ENCODE measurements at regions not wholly inside any gene's neighbourhood (a gene's known extent, or its start where the extent isn't known, plus 50 kb on each side); places are given as distances from the start of the nearest gene placed in this dataset.

DNA sequence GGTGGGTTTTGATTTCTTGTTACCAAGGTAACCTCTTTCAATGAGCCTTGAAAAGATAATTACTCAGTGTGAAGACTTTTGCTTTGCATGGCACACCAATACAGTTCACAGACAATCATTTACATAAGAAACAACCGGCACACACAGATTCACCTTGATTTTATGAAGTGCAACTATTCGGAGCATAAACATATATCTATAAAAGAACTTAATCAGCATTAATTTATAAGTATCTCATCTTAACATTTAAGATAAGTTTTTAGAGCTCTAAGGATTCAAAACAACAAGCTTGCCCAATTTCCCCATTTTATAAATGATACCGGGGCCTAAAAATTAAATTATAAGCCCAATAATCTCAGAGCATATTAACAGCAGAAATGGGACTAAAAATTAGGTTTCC, 85.9 kb upstream of the PCSK2 start:
- TF ChIP-seq, protein P1, sequence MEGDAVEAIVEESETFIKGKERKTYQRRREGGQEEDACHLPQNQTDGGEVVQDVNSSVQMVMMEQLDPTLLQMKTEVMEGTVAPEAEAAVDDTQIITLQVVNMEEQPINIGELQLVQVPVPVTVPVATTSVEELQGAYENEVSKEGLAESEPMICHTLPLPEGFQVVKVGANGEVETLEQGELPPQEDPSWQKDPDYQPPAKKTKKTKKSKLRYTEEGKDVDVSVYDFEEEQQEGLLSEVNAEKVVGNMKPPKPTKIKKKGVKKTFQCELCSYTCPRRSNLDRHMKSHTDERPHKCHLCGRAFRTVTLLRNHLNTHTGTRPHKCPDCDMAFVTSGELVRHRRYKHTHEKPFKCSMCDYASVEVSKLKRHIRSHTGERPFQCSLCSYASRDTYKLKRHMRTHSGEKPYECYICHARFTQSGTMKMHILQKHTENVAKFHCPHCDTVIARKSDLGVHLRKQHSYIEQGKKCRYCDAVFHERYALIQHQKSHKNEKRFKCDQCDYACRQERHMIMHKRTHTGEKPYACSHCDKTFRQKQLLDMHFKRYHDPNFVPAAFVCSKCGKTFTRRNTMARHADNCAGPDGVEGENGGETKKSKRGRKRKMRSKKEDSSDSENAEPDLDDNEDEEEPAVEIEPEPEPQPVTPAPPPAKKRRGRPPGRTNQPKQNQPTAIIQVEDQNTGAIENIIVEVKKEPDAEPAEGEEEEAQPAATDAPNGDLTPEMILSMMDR (IDR thresholded peaks at IDR 0.05; ENCODE audit: low read depth, low read length): no peak
- in situ Hi-C loops (cut with HindIII; ENCODE audit: low sequenced_read_pairs): no loop called here
- DNase-seq (ENCODE audit: low read depth, low spot score): no peak
- H3K4me3 ChIP-seq (ENCODE audit: low read depth, low read length): no peak overlapping the region

DNA sequence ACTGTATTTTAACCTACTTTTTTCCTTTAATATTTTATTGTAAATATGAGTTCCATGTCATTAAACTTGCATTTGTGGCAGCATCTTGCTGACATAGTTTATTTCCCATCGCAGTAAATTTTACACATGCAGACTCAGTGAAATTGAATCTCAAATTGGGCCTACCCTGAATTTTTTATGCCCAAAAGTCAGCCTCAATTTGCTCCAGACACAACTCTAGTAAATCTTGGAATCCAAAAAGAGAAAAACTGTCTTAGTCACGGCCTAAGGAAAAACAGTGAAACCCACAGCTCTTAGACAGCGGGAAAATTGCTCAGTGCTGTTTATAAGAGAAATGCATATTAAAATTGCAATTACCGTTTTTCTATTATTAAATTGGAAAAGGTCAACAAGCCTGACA, 85.3 kb upstream of the PCSK2 start:
- in situ Hi-C loops (cut with HindIII; ENCODE audit: low sequenced_read_pairs): no loop called here
- TF ChIP-seq, protein P1 (IDR thresholded peaks at IDR 0.05; ENCODE audit: low read depth, low read length): no peak
- no peak overlapping the region for H3K4me3 ChIP-seq (ENCODE audit: low read depth, low read length)
- no peak for DNase-seq (ENCODE audit: low read depth, low spot score)

DNA sequence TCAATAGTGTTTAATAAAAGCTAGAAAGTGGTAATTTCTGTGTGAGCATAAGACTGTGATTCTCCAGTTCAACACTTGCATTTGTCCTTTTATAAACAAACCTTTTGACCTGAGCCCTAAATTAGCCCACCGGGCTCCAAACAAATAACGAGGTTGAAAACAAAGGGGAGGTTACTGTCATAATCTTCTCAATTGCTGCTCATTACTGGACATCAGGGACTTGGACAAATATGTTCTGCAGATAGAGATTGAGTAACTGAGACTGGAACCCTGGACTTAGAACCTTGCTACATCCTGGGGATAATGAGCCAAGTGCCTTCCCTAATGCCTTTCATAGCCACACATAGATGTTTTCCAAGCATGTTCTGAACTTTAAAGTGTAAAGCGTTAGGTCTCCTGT, 84.2 kb upstream of the PCSK2 start:
- TF ChIP-seq, protein P1 (IDR thresholded peaks at IDR 0.05; ENCODE audit: low read depth, low read length): no peak
- no peak for DNase-seq (ENCODE audit: low read depth, low spot score)
- no peak overlapping the region for H3K4me3 ChIP-seq (ENCODE audit: low read depth, low read length)
- in situ Hi-C loops (cut with HindIII; ENCODE audit: low sequenced_read_pairs): no loop called here

DNA sequence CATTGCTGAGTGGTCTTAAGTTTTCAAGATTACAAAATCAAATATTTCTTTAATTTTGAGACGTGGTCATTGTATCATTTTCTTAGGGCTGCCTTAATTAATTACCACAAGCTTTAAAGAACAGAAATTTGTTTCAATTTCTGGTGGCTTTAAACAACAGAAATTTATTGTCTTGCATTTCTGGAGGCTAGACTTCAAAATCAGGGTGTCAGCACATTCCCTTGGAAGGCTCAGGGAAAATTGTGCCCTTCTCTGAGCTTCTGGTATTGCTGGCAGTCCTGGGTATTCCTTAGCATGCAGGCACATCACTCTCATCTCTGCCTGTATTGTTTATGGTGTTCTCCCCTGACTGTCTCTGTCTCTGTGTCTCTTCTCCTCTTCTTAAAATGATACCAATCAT, 76.0 kb upstream of the PCSK2 start:
- TF ChIP-seq, protein P1 (IDR thresholded peaks at IDR 0.05; ENCODE audit: low read depth, low read length): no peak

DNA sequence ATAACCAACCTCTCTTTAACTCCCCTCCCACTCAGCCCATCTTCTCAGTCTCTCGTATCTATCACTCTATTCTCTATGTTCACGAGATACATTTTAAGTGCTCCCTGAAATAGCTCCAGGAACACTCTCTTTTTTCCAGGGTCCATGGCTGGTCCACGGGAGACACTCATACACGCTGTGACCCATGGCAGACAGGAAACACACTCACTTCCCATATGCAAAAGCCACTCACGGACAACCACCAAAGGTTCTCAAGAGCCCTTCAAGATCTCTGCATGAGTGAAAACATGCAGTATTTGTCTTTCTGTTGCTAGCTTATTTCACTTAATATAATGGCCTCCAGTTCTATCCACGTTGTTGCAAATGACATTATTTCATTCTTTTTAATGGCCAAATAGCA, 71.4 kb upstream of the PCSK2 start:
- H3K4me3 ChIP-seq (ENCODE audit: low read depth, low read length): no peak overlapping the region
- no peak for DNase-seq (ENCODE audit: low read depth, low spot score)
- in situ Hi-C loops (cut with HindIII; ENCODE audit: low sequenced_read_pairs): no loop called here
- TF ChIP-seq, protein P1 (IDR thresholded peaks at IDR 0.05; ENCODE audit: low read depth, low read length): no peak

More for the DNA sequence above, 76.0 kb upstream of the PCSK2 start:
- in situ Hi-C loops (cut with HindIII; ENCODE audit: low sequenced_read_pairs): no loop called here
- no peak for DNase-seq (ENCODE audit: low read depth, low spot score)
- H3K4me3 ChIP-seq (ENCODE audit: low read depth, low read length): no peak overlapping the region

DNA sequence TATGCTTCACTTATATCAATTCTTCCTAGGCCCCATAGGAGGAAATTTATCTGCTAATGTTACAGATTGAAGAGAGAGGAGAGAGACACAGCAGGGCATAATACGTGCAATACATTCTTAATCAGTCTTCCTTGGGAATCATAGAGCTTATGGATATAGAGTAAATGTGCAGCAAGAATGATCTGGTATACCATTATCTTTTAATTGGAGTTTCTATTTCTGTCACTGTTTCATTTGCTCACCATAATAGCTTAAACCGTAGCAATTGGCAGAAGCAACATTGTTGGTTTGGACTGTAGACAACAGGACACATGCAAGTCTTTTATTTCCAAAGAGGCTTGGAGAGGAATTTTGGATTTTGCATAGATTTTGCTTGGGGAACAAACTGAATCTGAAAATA, 68.1 kb upstream of the PCSK2 start:
- TF ChIP-seq, protein P1 (IDR thresholded peaks at IDR 0.05; ENCODE audit: low read depth, low read length): no peak
- in situ Hi-C loops (cut with HindIII; ENCODE audit: low sequenced_read_pairs): no loop called here
- no peak for DNase-seq (ENCODE audit: low read depth, low spot score)
- H3K4me3 ChIP-seq (ENCODE audit: low read depth, low read length): no peak overlapping the region
